ENCODE measurements at regions not wholly inside any gene's neighbourhood (a gene's known extent, or its start where the extent isn't known, plus 50 kb on each side); places are given as distances from the start of the nearest gene placed in this dataset.

GRCh38 chr18:22604390-22604985, 186.8 kb upstream of the CTAGE1 start:
- Histone ChIP-seq H3K9me3 (no peaks in the 10 kb centered on the region), H3K4me3 (peak overlapping the region in 1 of 2 donors; percentile 6), H3K27me3 (replicated peaks; ENCODE audit: insufficient read depth) (no peaks in the 10 kb centered on the region), H3K4me1 (replicated peaks) (peaks cover 4% of the 10 kb centered on the region), H3K36me3 (no peaks in the 10 kb centered on the region), H3K27ac (peak overlapping the region in 1 of 2 donors; percentile 33)
- TF ChIP-seq POLR2AphosphoS5 (IDR thresholded peaks at IDR 0.05) (peak; percentile 76), POLR2A (IDR thresholded peaks at IDR 0.05) (no peak)
- peak; percentile 63 for DNase-seq (ENCODE audit: low spot score)
- intact Hi-C loops (cut with DNase I) = loop anchor here (10.0 kb wide), 1 partner anchor 80 kb away; no protein-coding TSS in a partner anchor
- WGBS = 4% methylated on average over 10 of the region's 10 CpGs

GRCh38 chr18:22604986-22605421, 187.3 kb upstream of the CTAGE1 start:
- peak; percentile 12 for DNase-seq (ENCODE audit: low spot score)
- peak overlapping the region in 1 of 2 donors; percentile 33 for H3K27ac ChIP-seq

GRCh38 chr18:22605736-22606135, 188.0 kb upstream of the CTAGE1 start:
- no peak overlapping the region for H3K4me3 ChIP-seq
- WGBS = 66% methylated on average over 4 of the region's 4 CpGs
- TF ChIP-seq POLR2AphosphoS5 (IDR thresholded peaks at IDR 0.05) (no peak), CTCF (IDR thresholded peaks at IDR 0.05) (no peak), POLR2A (IDR thresholded peaks at IDR 0.05) (no peak)
- no peaks in the 10 kb centered on the region for H3K36me3 ChIP-seq
- no peak overlapping the region for H3K27ac ChIP-seq
- intact Hi-C loops (cut with DNase I) = loop anchor here (10.0 kb wide), 1 partner anchor 79 kb away; no protein-coding TSS in a partner anchor
- H3K4me1 ChIP-seq (replicated peaks) = peaks cover 4% of the 10 kb centered on the region
- DNase-seq (ENCODE audit: low spot score) = no peak
- H3K9me3 ChIP-seq = no peaks in the 10 kb centered on the region
- H3K27me3 ChIP-seq (replicated peaks; ENCODE audit: insufficient read depth) = no peaks in the 10 kb centered on the region

More at GRCh38 chr18:22604986-22605421, 187.3 kb upstream of the CTAGE1 start:
- 25% methylated on average over 3 of the region's 3 CpGs for WGBS
- Histone ChIP-seq H3K36me3 (no peaks in the 10 kb centered on the region), H3K4me1 (replicated peaks) (peaks cover 4% of the 10 kb centered on the region), H3K27me3 (replicated peaks; ENCODE audit: insufficient read depth) (no peaks in the 10 kb centered on the region), H3K4me3 (no peak overlapping the region), H3K9me3 (no peaks in the 10 kb centered on the region)
- TF ChIP-seq POLR2A (IDR thresholded peaks at IDR 0.05) (no peak), POLR2AphosphoS5 (IDR thresholded peaks at IDR 0.05) (no peak), CTCF (IDR thresholded peaks at IDR 0.05) (no peak)
- intact Hi-C loops (cut with DNase I) = loop anchor here (10.0 kb wide), 1 partner anchor 80 kb away; no protein-coding TSS in a partner anchor

- TF ChIP-seq CTCF (IDR thresholded peaks at IDR 0.05) (no peak), POLR2A (IDR thresholded peaks at IDR 0.05) (no peak), POLR2AphosphoS5 (IDR thresholded peaks at IDR 0.05) (no peak)
- Histone ChIP-seq H3K4me1 (replicated peaks) (peaks cover 4% of the 10 kb centered on the region), H3K4me3 (no peak overlapping the region), H3K36me3 (no peaks in the 10 kb centered on the region), H3K27me3 (replicated peaks; ENCODE audit: insufficient read depth) (no peaks in the 10 kb centered on the region), H3K9me3 (no peaks in the 10 kb centered on the region), H3K27ac (no peak overlapping the region)
- 82% methylated on average over 7 of the region's 7 CpGs for WGBS
- intact Hi-C loops (cut with DNase I) = loop anchor here (10.0 kb wide), 1 partner anchor 78 kb away; no protein-coding TSS in a partner anchor
- DNase-seq (ENCODE audit: low spot score) = no peak
These were observed 189.0 kb upstream of the CTAGE1 start for GRCh38 chr18:22606563-22607283.

- Histone ChIP-seq H3K4me3 (no peak overlapping the region), H3K27ac (no peak overlapping the region), H3K36me3 (no peaks in the 10 kb centered on the region), H3K4me1 (replicated peaks) (peaks cover 4% of the 10 kb centered on the region), H3K9me3 (no peaks in the 10 kb centered on the region), H3K27me3 (replicated peaks; ENCODE audit: insufficient read depth) (no peaks in the 10 kb centered on the region)
- intact Hi-C loops (cut with DNase I) = loop anchor here (10.0 kb wide), 1 partner anchor 78 kb away; no protein-coding TSS in a partner anchor
- 98% methylated on average over 6 of the region's 6 CpGs for WGBS
- no peak for DNase-seq (ENCODE audit: low spot score)
- TF ChIP-seq POLR2AphosphoS5 (IDR thresholded peaks at IDR 0.05) = no peak
- TF ChIP-seq POLR2A (IDR thresholded peaks at IDR 0.05) = no peak
- no peak for TF ChIP-seq CTCF (IDR thresholded peaks at IDR 0.05)
These were observed 189.5 kb upstream of the CTAGE1 start for GRCh38 chr18:22607284-22607635.

All from prostate gland (tissue), 2 donors.